Thymus (tissue), 11 donors: ENCODE measurements at regions not wholly inside any gene's neighbourhood (a gene's known extent, or its start where the extent isn't known, plus 50 kb on each side); places are given as distances from the start of the nearest gene placed in this dataset.

Experiments
- DNase-seq, 9 donors: peaks; one replicate each; pipeline ENCODE4 v3.0.0-alpha.2; 2013; ENCODE audit warnings: low spot score in 9 of 9, low read depth in 6 of 9, missing footprints in 1 of 9
- H3K27ac ChIP-seq, 2 donors: one replicate each; pipeline ENCODE4 v1.5.1; 2013; ENCODE audit warnings: control low read depth in 1 of 2, low read depth in 1 of 2, low read length in 1 of 2, mild to moderate bottlenecking in 1 of 2, moderate library complexity in 1 of 2
- H3K27me3 ChIP-seq, 2 donors: one replicate each; pipeline ENCODE4 v1.5.1; 2013; ENCODE audit warnings: low read length in 1 of 2; ENCODE audit not compliant: control insufficient read depth in 2 of 2, insufficient read depth in 1 of 2
- H3K36me3 ChIP-seq, 2 donors: one replicate each; pipeline ENCODE4 v1.5.1; 2013; ENCODE audit warnings: low read length in 1 of 2, mild to moderate bottlenecking in 1 of 2, moderate library complexity in 1 of 2; ENCODE audit not compliant: control insufficient read depth in 2 of 2, insufficient read depth in 2 of 2
- H3K4me1 ChIP-seq, 2 donors: one replicate each; pipeline ENCODE4 v1.5.1; 2013; ENCODE audit warnings: low read length in 2 of 2; ENCODE audit not compliant: control insufficient read depth in 2 of 2, insufficient read depth in 2 of 2
- H3K4me3 ChIP-seq, 2 donors: one replicate each; pipeline ENCODE4 v1.5.1; 2013; ENCODE audit warnings: low read length in 2 of 2, control low read depth in 1 of 2, mild to moderate bottlenecking in 1 of 2
- H3K9me3 ChIP-seq, 2 donors: one replicate each; pipeline ENCODE4 v1.5.1; 2013; ENCODE audit warnings: low read length in 1 of 2, mild to moderate bottlenecking in 1 of 2; ENCODE audit not compliant: control insufficient read depth in 2 of 2, insufficient read depth in 1 of 2
- WGBS: extraction: QIAGEN DNeasy Blood & Tissue Kit; methylation state at CpG from one replicate; pipeline ENCODE4 v1.1.7; 2013; 5-methylcytosine and 5-hydroxymethylcytosine counted together
- donor health status: healthy.

DNA sequence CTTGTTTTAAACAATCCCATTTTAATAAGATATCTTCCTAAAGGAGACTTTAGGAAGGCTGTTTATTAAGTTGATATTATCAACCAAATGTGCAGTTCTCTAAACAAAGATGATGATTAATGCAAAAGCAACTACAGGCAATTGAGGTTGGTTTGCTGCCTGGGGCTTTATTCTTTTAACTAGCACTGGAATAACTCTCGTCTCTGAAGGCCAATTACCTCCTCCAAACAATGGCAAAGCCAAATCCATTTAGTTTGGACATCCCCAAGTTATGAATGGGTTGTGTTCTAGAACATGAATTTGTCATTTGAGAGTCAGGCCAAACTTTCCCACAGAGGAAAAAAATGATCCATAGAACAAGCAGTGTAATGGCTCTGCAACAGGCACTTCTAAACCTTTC, 114.1 kb downstream of the SLC16A9 start:
- Histone ChIP-seq H3K27me3 (no peaks in the 10 kb centered on the region), H3K36me3 (no peaks in the 10 kb centered on the region), H3K27ac (no peak overlapping the region), H3K9me3 (no peaks in the 10 kb centered on the region), H3K4me1 (no peaks in the 10 kb centered on the region), H3K4me3 (no peak overlapping the region)
- 78% methylated on average over 1 of the region's 1 CpG for WGBS
- no peak for DNase-seq

- no peak for DNase-seq
- Histone ChIP-seq H3K27ac (no peak overlapping the region), H3K27me3 (no peaks in the 10 kb centered on the region), H3K36me3 (no peaks in the 10 kb centered on the region), H3K4me3 (no peak overlapping the region), H3K9me3 (no peaks in the 10 kb centered on the region), H3K4me1 (no peaks in the 10 kb centered on the region)
- 99% methylated on average over 2 of the region's 2 CpGs for WGBS
These were observed 115.9 kb downstream of the SLC16A9 start for GRCh38 chr10:59593768-59594167.

DNA sequence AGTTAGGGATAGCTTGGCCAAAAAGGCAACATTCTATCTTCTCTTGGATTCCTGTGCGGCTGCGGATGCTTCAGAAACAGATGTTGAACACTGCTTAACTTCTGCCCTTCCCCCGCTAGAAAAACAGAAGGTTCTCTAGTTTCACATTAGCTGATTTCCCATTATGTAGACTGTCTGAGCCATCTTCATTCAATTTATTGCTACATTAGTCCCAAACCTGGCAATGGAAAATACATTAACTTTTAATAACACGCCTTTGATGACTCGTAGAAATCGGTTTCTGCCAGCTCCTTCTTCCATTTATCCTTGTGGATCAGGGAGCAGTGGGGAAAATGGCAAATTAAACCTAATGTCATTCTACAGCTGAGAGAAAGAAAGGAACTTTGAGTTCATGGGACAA, 119.9 kb downstream of the SLC16A9 start:
- H3K27me3 ChIP-seq: no peaks in the 10 kb centered on the region
- H3K27ac ChIP-seq: no peak overlapping the region
- DNase-seq: no peak
- H3K36me3 ChIP-seq: no peaks in the 10 kb centered on the region
- H3K4me1 ChIP-seq: no peaks in the 10 kb centered on the region
- no peak overlapping the region for H3K4me3 ChIP-seq
- 97% methylated on average over 6 of the region's 6 CpGs for WGBS
- H3K9me3 ChIP-seq: no peaks in the 10 kb centered on the region

GRCh38 chr10:59588791-59589190, 120.9 kb downstream of the SLC16A9 start:
- Histone ChIP-seq H3K36me3 (no peaks in the 10 kb centered on the region), H3K4me3 (no peak overlapping the region), H3K27ac (no peak overlapping the region), H3K9me3 (no peaks in the 10 kb centered on the region), H3K27me3 (no peaks in the 10 kb centered on the region), H3K4me1 (no peaks in the 10 kb centered on the region)
- no peak for DNase-seq
- WGBS: 76% methylated on average over 6 of the region's 6 CpGs

DNA sequence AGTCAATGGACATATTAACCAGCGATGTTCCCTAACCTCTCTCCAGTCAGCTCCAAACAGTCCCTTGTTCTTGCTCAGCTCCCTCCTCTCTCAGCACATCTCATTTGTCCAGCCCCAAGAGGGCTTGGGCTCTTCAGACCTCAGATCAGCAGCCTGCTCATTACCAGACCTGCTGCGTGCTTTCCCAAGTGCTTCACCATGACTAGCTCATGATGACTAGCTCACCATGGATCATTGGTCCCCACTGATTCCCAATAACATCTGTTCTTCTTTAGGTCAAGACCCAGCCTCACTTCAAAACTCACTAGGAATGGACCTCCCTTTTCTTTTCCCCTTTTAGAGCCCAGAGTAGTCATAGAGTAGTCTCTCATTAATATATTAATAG, 121.9 kb downstream of the SLC16A9 start:
- no peak overlapping the region for H3K4me3 ChIP-seq
- no peak overlapping the region for H3K27ac ChIP-seq
- no peak for DNase-seq
- WGBS: 95% methylated on average over 2 of the region's 2 CpGs
- no peaks in the 10 kb centered on the region for H3K4me1 ChIP-seq
- H3K9me3 ChIP-seq: no peaks in the 10 kb centered on the region
- H3K27me3 ChIP-seq: no peaks in the 10 kb centered on the region
- H3K36me3 ChIP-seq: no peaks in the 10 kb centered on the region

GRCh38 chr10:59587083-59587755, 122.4 kb downstream of the SLC16A9 start:
- Histone ChIP-seq H3K4me1 (no peaks in the 10 kb centered on the region), H3K36me3 (no peaks in the 10 kb centered on the region), H3K27ac (no peak overlapping the region), H3K4me3 (no peak overlapping the region), H3K27me3 (no peaks in the 10 kb centered on the region), H3K9me3 (no peaks in the 10 kb centered on the region)
- no peak for DNase-seq
- 90% methylated on average over 2 of the region's 2 CpGs for WGBS

DNA sequence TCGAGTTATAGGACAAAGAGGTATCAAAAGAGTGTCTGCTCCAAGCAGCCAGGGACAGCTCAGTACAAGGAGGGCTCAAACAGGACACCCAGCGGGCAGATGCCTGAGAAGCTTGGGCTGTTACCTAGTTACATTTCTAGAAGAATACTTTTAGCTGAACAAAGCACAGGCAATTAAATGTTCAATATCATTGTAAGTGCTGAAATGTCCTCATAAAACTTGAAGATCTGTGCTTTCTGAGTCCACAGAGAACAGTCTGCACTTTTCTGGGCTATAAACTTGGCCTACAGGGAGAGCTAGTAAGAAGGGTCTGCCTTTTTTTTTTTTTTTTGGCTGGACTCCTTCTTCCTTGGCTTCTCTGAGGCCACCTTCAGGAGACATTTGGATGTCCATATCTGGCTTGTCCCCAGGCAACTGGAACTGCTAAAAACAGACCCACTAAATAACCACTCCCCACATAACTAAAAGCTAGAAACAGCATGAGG, 123.2 kb downstream of the SLC16A9 start:
- no peaks in the 10 kb centered on the region for H3K4me1 ChIP-seq
- no peaks in the 10 kb centered on the region for H3K27me3 ChIP-seq
- no peaks in the 10 kb centered on the region for H3K9me3 ChIP-seq
- WGBS: 70% methylated on average over 2 of the region's 2 CpGs
- H3K4me3 ChIP-seq: no peak overlapping the region
- no peak for DNase-seq
- H3K36me3 ChIP-seq: no peaks in the 10 kb centered on the region
- no peak overlapping the region for H3K27ac ChIP-seq

DNA sequence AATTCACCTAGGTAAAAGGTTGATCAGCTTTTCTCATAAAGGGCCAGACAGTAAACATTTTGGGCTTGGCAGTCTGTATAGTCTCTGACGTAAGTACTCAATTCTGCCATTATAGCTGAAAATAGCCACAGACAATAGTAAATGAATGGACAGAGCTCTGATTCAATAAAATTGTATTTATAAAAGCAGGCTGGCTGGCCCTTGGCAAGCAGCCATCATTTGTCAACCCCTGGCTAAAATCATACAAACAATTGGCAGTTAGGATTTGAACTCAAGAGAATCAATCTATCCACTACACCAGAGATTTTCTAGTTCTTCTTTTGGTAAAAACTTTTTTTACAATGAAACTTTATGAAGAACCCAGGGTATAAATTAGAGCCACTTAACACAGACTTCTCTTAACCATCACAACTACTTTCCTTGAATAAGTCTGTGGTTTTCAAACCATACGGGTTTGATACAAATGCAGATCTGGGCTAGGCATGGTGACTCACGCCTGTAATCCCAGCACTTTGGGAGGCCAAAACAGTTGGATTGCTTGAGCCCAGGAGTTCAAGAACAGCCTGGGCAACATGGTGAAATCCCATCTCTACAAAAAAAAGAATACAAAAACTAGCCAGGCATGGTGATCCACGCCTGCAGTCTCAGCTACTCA, 124.5 kb downstream of the SLC16A9 start:
- WGBS: 89% methylated on average over 4 of the region's 4 CpGs
- DNase-seq: no peak
- Histone ChIP-seq H3K9me3 (no peaks in the 10 kb centered on the region), H3K36me3 (no peaks in the 10 kb centered on the region), H3K27me3 (no peaks in the 10 kb centered on the region), H3K4me3 (no peak overlapping the region), H3K27ac (no peak overlapping the region), H3K4me1 (no peaks in the 10 kb centered on the region)

- no peaks in the 10 kb centered on the region for H3K4me1 ChIP-seq
- no peaks in the 10 kb centered on the region for H3K9me3 ChIP-seq
- no peaks in the 10 kb centered on the region for H3K27me3 ChIP-seq
- no peak for DNase-seq
- 97% methylated on average over 3 of the region's 3 CpGs for WGBS
- H3K36me3 ChIP-seq: no peaks in the 10 kb centered on the region
- no peak overlapping the region for H3K4me3 ChIP-seq
- H3K27ac ChIP-seq: no peak overlapping the region
These were observed 126.9 kb downstream of the SLC16A9 start for GRCh38 chr10:59582780-59583179.
